ENCODE measurements at regions not wholly inside any gene's neighbourhood (a gene's known extent, or its start where the extent isn't known, plus 50 kb on each side); places are given as distances from the start of the nearest gene placed in this dataset.
"Not testable (repeated sequence)": the region's sequence is repeated elsewhere in the genome, so short reads cannot be mapped to it uniquely, and the experiment has no call there.

DNA sequence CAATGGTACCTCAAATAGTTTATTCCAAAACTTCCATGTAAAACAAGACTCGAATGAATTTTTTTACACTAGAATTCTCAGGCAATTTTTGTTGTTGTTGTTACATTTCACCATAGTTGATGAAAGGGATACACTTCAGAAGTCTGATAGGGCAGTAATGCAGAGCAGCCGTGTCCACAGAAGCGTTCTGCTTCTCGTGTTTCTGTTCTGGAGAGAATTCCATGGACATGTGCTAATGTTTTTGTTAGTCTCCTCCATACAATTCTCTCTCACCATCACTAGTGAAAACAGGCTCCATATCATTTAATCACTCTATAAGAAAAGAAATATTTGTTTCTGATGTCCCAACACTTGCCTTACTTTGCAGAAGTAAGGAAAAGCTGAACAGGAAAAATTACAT lies 606.1 kb downstream of the SLC16A7 start:
- no peak for DNase-seq

DNA sequence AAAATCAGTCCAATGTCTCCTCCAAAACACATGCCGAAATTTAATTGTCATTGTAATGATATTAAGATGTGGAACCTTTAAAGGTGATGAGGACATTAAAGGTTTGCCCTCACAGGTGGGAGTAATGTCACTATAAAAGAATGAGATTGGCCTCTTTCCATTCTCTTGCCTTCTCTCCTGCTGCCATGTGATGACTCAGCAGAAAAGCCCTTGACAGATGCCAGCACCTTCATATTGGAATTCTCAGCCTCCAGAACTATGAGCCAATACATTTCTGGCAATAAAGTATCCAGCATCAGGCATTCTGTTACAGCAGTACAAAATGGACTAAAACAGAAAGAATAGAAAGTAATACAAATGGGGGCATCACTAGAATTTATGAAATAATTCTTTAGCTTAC lies 609.7 kb downstream of the SLC16A7 start:
- DNase-seq, result no peak

- DNase-seq, result no peak
Observed at GRCh38 chr12:60209521-60209920, 613.7 kb downstream of the SLC16A7 start.

DNA sequence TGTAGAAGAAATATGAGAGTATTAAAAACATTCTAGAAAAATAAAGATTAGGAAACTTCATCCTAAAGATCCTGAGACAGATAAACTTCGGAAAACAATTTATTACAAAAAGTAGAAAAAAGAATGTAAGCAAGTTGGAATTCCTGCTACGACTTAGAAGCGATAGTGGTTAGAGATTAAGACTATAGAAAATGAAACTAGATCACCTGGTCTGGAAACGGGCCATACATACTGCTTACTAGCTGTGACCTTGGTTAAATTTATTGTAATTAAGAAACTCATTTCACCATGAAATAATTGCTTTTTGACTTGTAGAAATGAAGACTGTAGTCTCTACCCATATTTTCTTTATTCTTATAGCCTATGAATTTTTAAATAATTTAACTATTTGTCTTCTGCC lies 614.1 kb downstream of the SLC16A7 start:
- no peak for DNase-seq

GRCh38 chr12:60210756-60211155 lies 614.9 kb downstream of the SLC16A7 start:
- DNase-seq, result no peak

DNA sequence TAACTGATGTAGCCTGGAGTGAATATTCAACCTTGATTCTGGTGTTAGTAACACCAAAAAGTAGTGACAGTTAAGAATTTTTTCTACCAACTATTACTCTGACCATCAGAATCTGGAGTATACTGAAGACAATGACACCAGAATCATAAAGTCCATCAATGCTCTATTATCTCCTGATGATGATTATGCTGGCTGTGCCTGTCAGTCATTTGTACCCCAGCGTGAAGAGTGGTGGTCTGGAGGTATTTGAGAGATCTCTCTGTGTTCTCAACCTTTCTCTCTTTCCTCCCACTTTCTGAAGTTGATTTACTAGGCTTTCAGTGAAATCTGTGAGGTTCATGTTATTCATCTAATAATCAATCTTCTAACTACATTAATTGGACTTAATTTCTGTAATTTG lies 615.4 kb downstream of the SLC16A7 start:
- DNase-seq, result no peak

DNA sequence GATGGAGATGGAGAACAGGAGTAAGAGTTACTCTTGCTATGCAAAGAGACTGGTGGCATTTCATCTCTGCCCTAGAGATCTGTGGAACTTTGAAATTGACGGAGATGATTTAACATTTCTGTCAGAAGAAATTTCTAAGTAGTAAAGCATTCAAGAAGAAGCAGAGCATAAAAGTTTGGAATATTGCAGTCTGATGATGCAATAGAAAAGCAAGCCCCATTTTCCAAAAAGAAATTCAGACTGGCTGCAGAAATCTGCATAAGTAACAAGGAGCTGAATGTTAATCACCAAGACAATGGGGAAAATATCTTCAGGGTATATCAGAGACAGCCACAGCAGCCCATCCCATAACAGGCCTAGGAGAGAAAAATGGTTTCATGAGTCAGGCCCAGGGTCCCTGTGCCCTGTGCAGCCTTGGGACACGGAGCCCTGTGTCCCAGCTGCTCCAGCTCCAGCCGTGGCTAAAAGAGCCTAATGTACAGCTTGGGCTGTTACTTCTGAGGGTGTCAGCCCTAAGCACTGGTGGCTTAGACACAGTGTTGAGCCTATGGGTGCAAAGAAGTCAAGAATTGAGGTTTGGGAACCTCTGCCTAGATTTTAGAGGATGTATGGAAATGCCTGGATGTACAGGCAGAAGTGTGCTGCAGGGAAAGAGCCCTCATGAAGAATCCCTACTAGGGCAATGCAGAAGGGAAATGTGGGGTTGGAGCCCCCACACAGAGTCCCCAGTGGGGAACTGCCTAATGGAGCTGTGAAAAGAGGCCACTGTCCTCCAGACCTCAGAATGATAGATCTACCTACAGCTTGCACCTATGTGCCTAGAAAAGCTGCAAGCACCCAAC lies 616.6 kb downstream of the SLC16A7 start:
- DNase-seq, result no peak

DNA sequence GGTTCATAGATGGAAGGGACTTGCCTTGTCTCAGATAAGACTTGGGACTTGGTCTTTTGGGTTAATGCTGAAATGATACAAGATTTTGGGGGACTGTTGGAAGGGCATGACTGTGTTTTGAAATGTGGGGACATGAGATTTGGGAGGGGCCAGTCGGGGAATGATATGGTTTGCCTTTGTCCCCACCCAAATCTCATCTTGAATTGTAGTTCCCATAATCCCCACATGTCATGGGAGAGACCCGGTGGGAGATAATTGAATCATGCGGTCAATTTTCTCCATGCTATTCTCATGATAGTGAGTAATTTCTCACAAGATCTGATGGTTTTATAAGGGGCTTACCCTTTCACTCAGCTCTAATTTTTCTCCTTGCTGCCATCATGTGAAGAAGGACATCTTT lies 617.4 kb downstream of the SLC16A7 start:
- not testable (repeated sequence) for DNase-seq

DNA sequence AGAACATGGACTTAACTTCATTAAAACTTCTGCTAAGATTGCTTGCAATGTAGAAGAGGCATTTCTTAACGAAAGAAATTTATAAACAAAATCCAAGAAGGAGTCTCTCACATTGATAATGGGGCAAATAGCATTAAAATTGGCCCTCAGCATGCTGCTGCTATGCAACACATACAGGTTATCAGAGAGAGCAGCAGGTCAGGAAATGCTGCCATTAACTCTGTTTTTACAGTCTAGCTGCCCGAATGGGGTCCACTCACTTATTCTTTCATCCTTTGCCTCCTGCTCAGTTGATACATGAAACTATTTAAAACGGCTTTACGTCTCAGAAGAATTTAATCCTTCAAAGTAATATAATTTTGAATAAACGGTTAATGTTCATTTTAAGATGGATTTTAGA lies 620.4 kb downstream of the SLC16A7 start:
- DNase-seq, result no peak

- no peak for DNase-seq
Observed at GRCh38 chr12:60223242-60223641, 627.4 kb downstream of the SLC16A7 start.

DNA sequence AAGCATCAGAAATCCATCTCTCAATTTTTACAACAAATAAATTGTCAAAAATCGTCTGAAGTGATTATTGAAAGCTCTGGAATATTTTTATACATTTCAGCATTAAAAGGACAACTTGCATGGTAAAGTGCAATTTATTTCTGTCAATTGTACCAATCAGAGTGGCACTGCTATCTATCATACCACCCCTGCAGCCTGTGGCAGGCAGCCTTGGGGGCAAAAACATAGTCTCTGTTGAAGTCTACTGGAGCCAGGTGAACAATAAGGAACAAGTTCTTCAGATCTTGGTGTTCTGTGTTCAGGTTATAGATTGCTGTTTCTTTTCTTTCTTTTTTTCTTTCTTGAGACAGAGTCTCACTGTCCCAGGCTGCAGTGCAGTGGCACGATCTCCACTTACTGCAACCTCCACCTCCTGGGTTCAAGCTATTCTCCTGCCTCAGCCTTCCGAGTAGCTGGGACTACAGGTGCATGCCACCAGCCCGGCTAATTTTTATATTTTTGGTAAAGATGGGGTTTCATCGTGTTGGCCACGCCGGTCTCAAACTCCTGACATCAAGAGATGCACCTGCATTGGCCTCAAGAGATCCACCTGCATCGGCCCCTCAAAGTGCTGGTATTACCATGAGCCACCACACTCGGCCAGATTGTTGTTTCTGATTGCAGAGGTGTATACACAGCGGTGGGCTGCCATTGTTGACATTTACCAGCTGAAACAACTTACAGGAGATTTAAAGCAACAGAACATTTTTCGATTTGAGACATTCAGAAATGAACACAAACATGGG lies 629.6 kb downstream of the SLC16A7 start:
- DNase-seq, result no peak

DNA sequence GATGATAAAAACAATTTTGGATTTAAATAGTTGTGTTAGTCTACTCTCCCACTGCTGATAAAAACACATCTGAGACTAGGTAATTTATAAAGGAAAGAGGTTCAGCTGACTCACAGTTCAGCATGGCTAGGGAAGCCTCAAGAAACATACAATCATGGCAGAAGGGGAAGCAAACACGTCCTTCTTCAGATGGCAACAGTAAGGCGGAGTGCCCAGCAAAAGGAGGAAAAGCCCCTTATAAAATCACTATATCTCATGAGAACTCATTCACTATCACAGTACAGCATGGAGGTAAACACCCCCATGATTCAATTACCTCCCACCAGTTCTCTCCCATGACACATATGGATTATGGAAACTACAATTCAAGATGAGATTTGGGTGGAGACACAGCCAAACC lies 632.1 kb downstream of the SLC16A7 start:
- DNase-seq, result no peak

DNA sequence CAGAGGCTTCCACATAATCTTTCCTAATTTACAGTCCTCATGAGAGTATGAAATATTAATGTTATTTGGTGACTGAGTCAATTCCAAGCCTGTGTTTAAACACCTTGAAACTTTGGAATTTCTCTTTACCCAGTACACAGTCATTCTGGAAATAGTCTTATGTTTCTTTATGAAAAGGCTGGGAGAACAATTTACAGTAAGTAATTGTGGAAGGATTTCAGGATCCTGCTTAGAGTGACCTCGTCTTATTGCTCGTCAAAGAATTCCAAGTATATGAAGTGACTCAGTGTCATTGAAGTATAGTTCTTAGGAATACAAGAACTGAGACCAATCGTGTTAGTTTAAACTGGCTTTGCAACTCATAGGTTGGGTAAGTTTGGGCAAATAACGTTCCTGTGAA lies 634.2 kb downstream of the SLC16A7 start:
- DNase-seq, result no peak

- no peak for DNase-seq
Observed at GRCh38 chr12:60231303-60231702, 635.5 kb downstream of the SLC16A7 start.

DNA sequence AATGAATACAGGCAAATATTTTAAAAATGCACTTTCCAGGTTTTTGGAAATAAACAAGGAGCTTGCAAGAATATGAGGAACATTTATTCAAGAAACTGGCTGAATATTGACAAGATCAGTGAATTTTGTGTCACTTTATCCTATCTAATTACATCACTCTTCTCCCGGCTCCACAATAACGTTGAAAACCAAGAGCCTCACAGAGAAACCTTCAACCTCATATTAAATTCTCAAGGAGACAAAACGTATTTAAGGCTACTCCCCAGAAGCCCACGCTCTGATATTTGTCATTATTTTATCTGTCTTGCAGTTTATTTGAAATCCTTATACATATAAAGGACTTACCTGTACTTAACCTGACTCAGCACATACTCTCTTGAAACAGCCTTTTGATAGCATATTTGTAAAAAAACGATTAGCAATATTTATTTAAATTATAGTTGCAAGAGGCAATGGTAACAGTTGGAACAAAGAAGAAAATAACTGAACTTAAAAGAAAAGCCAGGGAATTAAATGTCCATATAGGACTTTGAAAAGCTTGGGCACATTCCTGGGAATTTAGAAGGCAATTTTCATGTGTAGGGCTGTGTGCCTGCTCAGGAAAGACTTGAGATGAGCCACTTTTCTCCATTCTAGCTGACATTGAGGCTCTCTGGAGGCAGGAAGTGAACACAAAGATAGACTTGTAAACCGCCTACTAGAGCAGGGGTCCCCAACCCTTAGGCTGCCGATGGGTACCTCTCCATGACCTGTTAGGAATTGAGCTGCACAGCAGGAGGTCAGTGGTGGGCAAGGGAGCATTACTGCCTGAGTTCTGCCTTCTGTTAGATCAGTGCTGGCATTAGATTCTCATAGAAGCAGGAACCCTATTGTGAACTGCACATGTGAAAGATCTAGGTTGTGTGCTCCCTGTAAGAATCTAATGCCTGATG lies 636.4 kb downstream of the SLC16A7 start:
- DNase-seq, result no peak

GRCh38 chr12:60234611-60235195 lies 638.9 kb downstream of the SLC16A7 start:
- not testable (repeated sequence) for DNase-seq

- no peak for DNase-seq
Observed at GRCh38 chr12:60235261-60235660, 639.4 kb downstream of the SLC16A7 start.

DNA sequence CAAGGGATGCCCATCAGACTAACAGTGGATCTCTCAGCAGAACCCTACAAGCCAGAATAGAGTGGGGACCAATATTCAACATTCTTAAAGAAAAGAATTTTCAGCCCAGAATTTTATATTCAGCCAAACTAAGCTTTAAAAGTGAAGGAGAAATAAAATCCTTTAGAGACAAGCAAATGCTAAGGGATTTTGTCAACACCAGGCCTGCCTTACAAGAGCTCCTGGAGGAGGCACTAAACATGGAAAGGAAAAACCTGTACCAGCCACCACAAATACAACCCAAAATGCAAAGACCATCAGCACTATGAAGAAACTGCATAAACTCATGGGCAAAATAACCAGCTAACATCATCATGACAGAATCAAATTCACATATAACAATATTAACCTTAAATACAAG lies 640.6 kb downstream of the SLC16A7 start:
- DNase-seq, result not testable (repeated sequence)

- DNase-seq, result no peak
Observed at GRCh38 chr12:60240891-60241290, 645.1 kb downstream of the SLC16A7 start.

GRCh38 chr12:60251091-60251490 lies 655.3 kb downstream of the SLC16A7 start:
- no peak for DNase-seq

- no peak for DNase-seq
Observed at GRCh38 chr12:60252359-60253096, 656.7 kb downstream of the SLC16A7 start.

- DNase-seq, result no peak
Observed at GRCh38 chr12:60255044-60255443, 659.2 kb downstream of the SLC16A7 start.
